K562 (cell line): ENCODE measurements at regions not wholly inside any gene's neighbourhood (a gene's known extent, or its start where the extent isn't known, plus 50 kb on each side); places are given as distances from the start of the nearest gene placed in this dataset.

Experiments
- ATAC-seq: fragments of 200-7000 bp; cut with Tn5 transposase; 3 replicates; pipeline ENCODE4 v1.9.1; 2020; ENCODE audit warnings: moderate library complexity
- BruUV-seq: library from RNA; stranded (reverse); fragments of 400-500 nt; replicated peaks from 2 replicates; lab custom pipeline; 2021; lab: Mats Ljungman, UMichigan
- CTCF ChIA-PET: fragments of 300-600 bp; formaldehyde crosslinking; extraction: SDS; loops from one replicate; lab custom pipeline; 2021; ENCODE audit warnings: low intra/inter-chr PET ratio; lab: Yijun Ruan, JAX
- POLR2A ChIA-PET: fragments of 300-600, 350-650 bp; sonication (Branson Sonifier 250); formaldehyde crosslinking; extraction: SDS; loops from one replicate; lab custom pipeline; 2021; ENCODE audit warnings: antibody characterized with exemption, inconsistent platforms; lab: Yijun Ruan, JAX
- DNase-seq, 4 experiments: peaks; one replicate each; pipeline versions ENCODE4 v3.0.0 to v3.0.0-alpha.2; 2011 to 2018; ENCODE audit warnings: low spot score in 3 of 4, mixed read lengths in 3 of 4; ENCODE audit errors: extremely low read depth in 1 of 4
- FAIRE-seq: peaks from 2 replicates; lab custom pipeline; 2011; peaks lifted over from hg19 to GRCh38; lab: Jason Lieb, UNC
- H2AFZ ChIP-seq: 2 replicates; pipeline ENCODE4 v1.6.0; 2011; ENCODE audit warnings: low read depth, low read length, control low read depth, inconsistent platforms
- H3K27ac ChIP-seq: fragments of 200-600 bp; 3 replicates; pipeline ENCODE4 v1.8.0; 2011; ENCODE audit warnings: low read depth, mild to moderate bottlenecking, control low read depth, inconsistent platforms, low read length, moderate library complexity, mixed read lengths; ENCODE audit errors: extremely low read depth
- H3K27me3 ChIP-seq, 2 experiments: fragments of 300-600 bp in 1 of 2; 2 replicates in 1 of 2; 3 replicates in 1 of 2; pipeline versions ENCODE4 v1.6.0 to v1.8.0; 2011; ENCODE audit warnings: inconsistent platforms in 2 of 2, low read length in 2 of 2, mild to moderate bottlenecking in 1 of 2, mixed read lengths in 1 of 2, moderate library complexity in 1 of 2; ENCODE audit not compliant: control insufficient read depth in 2 of 2, insufficient read depth in 2 of 2
- H3K36me3 ChIP-seq: fragments of 300-600 bp; 3 replicates; pipeline ENCODE4 v1.8.0; 2011; ENCODE audit warnings: mild to moderate bottlenecking, low read length, inconsistent platforms; ENCODE audit not compliant: control insufficient read depth, insufficient read depth
- H3K4me1 ChIP-seq, 2 experiments: fragments of 200-600 bp in 1 of 2; replicated peaks in 1 of 2; 2 replicates in 1 of 2; 3 replicates in 1 of 2; pipeline versions ENCODE4 v1.5.1 to v1.8.0; 2011; ENCODE audit warnings: inconsistent platforms in 2 of 2, low read length in 2 of 2, mild to moderate bottlenecking in 1 of 2, mixed read lengths in 1 of 2, moderate library complexity in 1 of 2; ENCODE audit not compliant: control insufficient read depth in 2 of 2, insufficient read depth in 2 of 2
- H3K4me2 ChIP-seq: 2 replicates; pipeline ENCODE4 v1.6.1; 2011; ENCODE audit warnings: low read length, control low read depth, inconsistent platforms, mixed read lengths; ENCODE audit not compliant: insufficient read depth
- H3K4me3 ChIP-seq: fragments of 200-600 bp; sonication (generic), shearing (Covaris generic); 2 replicates; pipeline ENCODE4 v1.5.1; 2016; ENCODE audit warnings: control low read depth, inconsistent platforms
- H3K79me2 ChIP-seq: fragments of 200-600 bp; 3 replicates; pipeline ENCODE4 v1.8.0; 2011; ENCODE audit warnings: low read length, inconsistent platforms; ENCODE audit not compliant: control insufficient read depth, insufficient read depth
- H3K9ac ChIP-seq, 2 experiments: 2 replicates each; pipeline versions ENCODE4 v1.6.0 to v1.6.1; 2011; ENCODE audit warnings: low read depth in 2 of 2, low read length in 2 of 2, control low read depth in 1 of 2, inconsistent platforms in 1 of 2, mild to moderate bottlenecking in 1 of 2, mixed read lengths in 1 of 2; ENCODE audit not compliant: insufficient read depth in 1 of 2
- H3K9me1 ChIP-seq: one replicate; pipeline ENCODE4 v1.6.0; 2011; ENCODE audit warnings: inconsistent platforms, mild to moderate bottlenecking, low read length, moderate library complexity; ENCODE audit not compliant: control insufficient read depth, insufficient read depth
- H3K9me3 ChIP-seq: replicated peaks from 2 replicates; pipeline ENCODE4 v1.5.1; 2011; ENCODE audit warnings: low read depth, low read length, inconsistent platforms; ENCODE audit not compliant: control insufficient read depth, insufficient read depth
- H4K20me1 ChIP-seq: replicated peaks from 2 replicates; pipeline ENCODE4 v1.6.1; 2011; ENCODE audit warnings: low read length, inconsistent platforms, mixed read lengths; ENCODE audit not compliant: control insufficient read depth, insufficient read depth
- CEBPG ChIP-seq, 3 experiments: fragments of 200-800 bp in 1 of 3; sonication (Bioruptor generic) in 1 of 3; sonication (generic) in 1 of 3; formaldehyde crosslinking in 1 of 3; IDR thresholded peaks in 2 of 3; conservative IDR thresholded peaks in 1 of 3; 2 replicates each; pipeline versions ENCODE4 v1.6.1 to v1.8.0; 2016 to 2022; ENCODE audit warnings: missing compliant biosample characterization in 2 of 3, missing genetic modification characterization in 2 of 3, mild to moderate bottlenecking in 1 of 3, missing genetic modification reagents in 1 of 3
- DMBX1 ChIP-seq: fragments of 250-450 bp; sonication (Bioruptor Pico); IDR thresholded peaks from 2 replicates; pipeline ENCODE4 v1.8.0; 2022; ENCODE audit warnings: inconsistent platforms, mild to moderate bottlenecking, moderate library complexity, borderline replicate concordance
- KDM4B ChIP-seq, 2 experiments: fragments of 450-650 bp in 1 of 2; sonication (generic) in 1 of 2; IDR thresholded peaks; 2 replicates each; pipeline ENCODE4 v1.6.1; 2016 to 2017; ENCODE audit warnings: borderline replicate concordance in 2 of 2, antibody characterized with exemption in 1 of 2, low read depth in 1 of 2, mild to moderate bottlenecking in 1 of 2
- MAFG ChIP-seq: fragments of 450-650 bp; conservative IDR thresholded peaks from 2 replicates; pipeline ENCODE4 v1.6.1; 2016; ENCODE audit warnings: missing genetic modification characterization, missing compliant biosample characterization
- RBM15 ChIP-seq: fragments of 200-400 bp; formaldehyde crosslinking; IDR thresholded peaks from 2 replicates; pipeline ENCODE4 v1.6.1; 2018; ENCODE audit warnings: mild to moderate bottlenecking, low read length, moderate library complexity; ENCODE audit not compliant: insufficient read depth
- WGBS: fragments of 100-300 bp; shearing (Covaris generic); methylation state at CpG from one replicate; pipeline ENCODE4 v1.1.6; 2016; ENCODE audit warnings: low coverage, mixed read lengths; ENCODE audit not compliant: insufficient coverage; ENCODE audit errors: missing lambda C conversion rate; 5-methylcytosine and 5-hydroxymethylcytosine counted together
- in situ Hi-C: fragments of 300-500 bp; cut with MboI; formaldehyde crosslinking; loops from 4 replicates; pipeline ENCODE4 v1.15.0; 2018; ENCODE audit warnings: inconsistent platforms, mixed read lengths
- intact Hi-C: fragments of 100-400 bp; cut with micrococcal nuclease; formaldehyde crosslinking; loops from 2 replicates; pipeline ENCODE4 v1.14.2; 2022
- TF ChIP-seq, protein P1 (sequence below): sonication (generic); formaldehyde crosslinking; IDR thresholded peaks from 2 replicates; pipeline ENCODE4 v1.8.0; 2022; ENCODE audit warnings: mild to moderate bottlenecking, low read depth, missing genetic modification reagents
- TF ChIP-seq, protein P2 (sequence below): conservative IDR thresholded peaks from 2 replicates; pipeline ENCODE4 v1.6.1; 2011; ENCODE audit warnings: low read depth, mild to moderate bottlenecking, low read length; ENCODE audit not compliant: control insufficient read depth

DNA sequence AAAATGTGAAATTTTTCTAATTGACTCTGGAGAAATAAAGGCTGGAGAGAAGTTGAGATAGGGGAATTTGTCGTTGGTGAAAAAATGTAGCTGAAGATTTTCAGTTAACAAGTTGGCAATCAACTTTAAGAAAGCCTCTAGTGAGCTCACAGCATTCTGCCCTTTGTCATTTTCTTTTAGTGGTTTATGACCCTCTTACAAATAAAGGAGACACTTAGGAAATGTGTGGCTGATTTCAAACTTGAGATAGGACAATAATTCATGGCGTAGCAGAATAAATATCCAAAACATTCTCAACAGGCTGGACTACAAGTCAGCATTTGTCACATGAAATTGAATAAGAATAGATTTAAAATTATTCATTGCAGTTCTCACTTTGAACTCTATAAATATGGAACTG lies 412.5 kb upstream of the SPHKAP start:
- DNase-seq: no peak
- 0% methylated on average over 2 of the region's 2 CpGs for WGBS
- H3K79me2 ChIP-seq: no peaks in the 10 kb centered on the region
- no peaks in the 10 kb centered on the region for H3K9me1 ChIP-seq
- BruUV-seq: no TSS peak
- no peaks in the 10 kb centered on the region for H4K20me1 ChIP-seq
- H3K36me3 ChIP-seq: no peaks in the 10 kb centered on the region
- no peaks in the 10 kb centered on the region for H3K9me3 ChIP-seq
- H3K4me1 ChIP-seq: no peaks in the 10 kb centered on the region
- H3K4me3 ChIP-seq: no peak overlapping the region
- TF ChIP-seq RBM15: no peak
- no peak for TF ChIP-seq CEBPG (CRISPR knock-in tag; IDR thresholded peaks at IDR 0.05)
- TF ChIP-seq CEBPG (tag; conservative IDR thresholded peaks at IDR 0.05 in 1 of 2, IDR thresholded peaks at IDR 0.05 in 1 of 2): no peak
- TF ChIP-seq DMBX1 (CRISPR knock-in tag): no peak
- TF ChIP-seq, protein P1, sequence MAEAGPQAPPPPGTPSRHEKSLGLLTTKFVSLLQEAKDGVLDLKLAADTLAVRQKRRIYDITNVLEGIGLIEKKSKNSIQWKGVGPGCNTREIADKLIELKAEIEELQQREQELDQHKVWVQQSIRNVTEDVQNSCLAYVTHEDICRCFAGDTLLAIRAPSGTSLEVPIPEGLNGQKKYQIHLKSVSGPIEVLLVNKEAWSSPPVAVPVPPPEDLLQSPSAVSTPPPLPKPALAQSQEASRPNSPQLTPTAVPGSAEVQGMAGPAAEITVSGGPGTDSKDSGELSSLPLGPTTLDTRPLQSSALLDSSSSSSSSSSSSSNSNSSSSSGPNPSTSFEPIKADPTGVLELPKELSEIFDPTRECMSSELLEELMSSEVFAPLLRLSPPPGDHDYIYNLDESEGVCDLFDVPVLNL (CRISPR knock-in tag): no peak
- TF ChIP-seq MAFG (tag): no peak
- TF ChIP-seq KDM4B (IDR thresholded peaks at IDR 0.05; ENCODE audit: borderline replicate concordance in 2 of 2, low read depth in 1 of 2): no peak
- TF ChIP-seq, protein P2, sequence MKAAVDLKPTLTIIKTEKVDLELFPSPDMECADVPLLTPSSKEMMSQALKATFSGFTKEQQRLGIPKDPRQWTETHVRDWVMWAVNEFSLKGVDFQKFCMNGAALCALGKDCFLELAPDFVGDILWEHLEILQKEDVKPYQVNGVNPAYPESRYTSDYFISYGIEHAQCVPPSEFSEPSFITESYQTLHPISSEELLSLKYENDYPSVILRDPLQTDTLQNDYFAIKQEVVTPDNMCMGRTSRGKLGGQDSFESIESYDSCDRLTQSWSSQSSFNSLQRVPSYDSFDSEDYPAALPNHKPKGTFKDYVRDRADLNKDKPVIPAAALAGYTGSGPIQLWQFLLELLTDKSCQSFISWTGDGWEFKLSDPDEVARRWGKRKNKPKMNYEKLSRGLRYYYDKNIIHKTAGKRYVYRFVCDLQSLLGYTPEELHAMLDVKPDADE: no peak
- intact Hi-C loops: no loop called here
- no peak overlapping the region for H3K9ac ChIP-seq
- ChIA-PET CTCF (no interaction called here), POLR2A (no interaction called here)
- H3K27me3 ChIP-seq: no peaks in the 10 kb centered on the region
- no peak overlapping the region for H3K4me2 ChIP-seq
- no peak for FAIRE-seq
- in situ Hi-C loops: no loop called here
- ATAC-seq: no peak
- no peak overlapping the region for H3K27ac ChIP-seq
- H2AFZ ChIP-seq: no peak overlapping the region
